ENCODE measurements at regions not wholly inside any gene's neighbourhood (a gene's known extent, or its start where the extent isn't known, plus 50 kb on each side); places are given as distances from the start of the nearest gene placed in this dataset.

DNA sequence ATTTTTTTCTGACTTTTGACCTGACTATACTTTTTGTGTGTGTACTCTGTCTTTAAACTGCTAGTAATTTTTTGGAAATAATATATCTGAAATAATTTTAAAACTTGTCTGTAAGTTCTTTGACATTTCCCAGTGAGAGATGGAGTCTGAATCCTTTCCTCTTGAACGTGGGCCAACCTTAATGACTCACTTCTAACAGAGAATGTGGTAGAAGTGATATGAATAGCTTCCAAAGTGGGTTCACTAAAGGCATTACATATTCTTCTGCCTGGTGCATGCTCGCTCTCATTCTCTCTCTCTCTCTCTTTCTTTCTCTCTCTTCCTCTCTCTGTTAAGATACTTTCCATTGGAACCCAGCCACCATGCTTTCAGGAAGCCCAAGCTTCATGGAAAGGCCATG lies 108.7 kb upstream of the FERMT1 start:
- DNase-seq (ENCODE audit: low spot score) = no peak

DNA sequence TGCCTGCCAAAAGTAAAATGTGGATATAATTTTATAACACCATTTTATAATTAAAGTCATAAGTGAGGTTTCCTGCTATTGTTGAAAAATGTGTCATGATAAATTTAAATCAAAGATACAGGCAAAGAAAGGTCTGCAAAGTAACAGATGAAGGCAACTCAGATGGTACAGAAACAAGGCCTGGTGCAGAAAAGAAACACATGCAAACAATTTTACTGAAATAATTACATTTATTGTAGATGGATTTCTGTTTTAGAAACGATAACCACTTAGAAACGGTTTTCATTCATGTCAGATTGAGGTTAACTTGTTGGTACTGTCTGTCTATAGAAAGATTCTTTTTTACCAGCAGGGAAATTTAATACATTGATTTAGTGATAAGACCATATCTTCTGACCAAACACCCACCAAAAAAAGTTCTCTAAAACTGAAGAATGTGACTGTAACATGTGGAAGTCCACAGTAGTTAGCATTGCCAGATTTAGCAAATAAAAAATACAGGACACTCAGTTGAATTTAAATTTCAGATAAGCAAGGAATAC lies 105.5 kb upstream of the FERMT1 start:
- no peak for DNase-seq (ENCODE audit: low spot score)

DNA sequence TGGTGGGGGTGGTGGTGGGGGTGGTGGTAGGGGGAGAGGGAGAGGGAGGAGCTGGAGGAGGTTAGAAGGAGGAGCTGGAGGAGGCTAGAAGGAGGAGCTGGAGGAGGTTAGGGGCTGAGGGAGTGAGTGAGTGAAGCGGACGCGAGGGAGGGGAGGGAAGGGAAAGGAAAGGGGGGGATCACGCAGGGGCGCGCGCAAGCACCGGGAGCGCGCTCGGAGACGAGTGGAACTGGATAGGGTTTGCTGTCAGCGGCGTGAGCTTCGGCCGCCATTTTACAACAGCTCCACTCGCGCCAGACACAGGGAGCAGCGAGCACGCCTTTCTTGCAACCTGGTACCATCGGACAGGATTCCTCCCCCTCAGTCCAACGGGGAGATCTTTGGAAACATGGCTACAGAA lies 90.5 kb upstream of the FERMT1 start:
- no peak for DNase-seq (ENCODE audit: low spot score)

DNA sequence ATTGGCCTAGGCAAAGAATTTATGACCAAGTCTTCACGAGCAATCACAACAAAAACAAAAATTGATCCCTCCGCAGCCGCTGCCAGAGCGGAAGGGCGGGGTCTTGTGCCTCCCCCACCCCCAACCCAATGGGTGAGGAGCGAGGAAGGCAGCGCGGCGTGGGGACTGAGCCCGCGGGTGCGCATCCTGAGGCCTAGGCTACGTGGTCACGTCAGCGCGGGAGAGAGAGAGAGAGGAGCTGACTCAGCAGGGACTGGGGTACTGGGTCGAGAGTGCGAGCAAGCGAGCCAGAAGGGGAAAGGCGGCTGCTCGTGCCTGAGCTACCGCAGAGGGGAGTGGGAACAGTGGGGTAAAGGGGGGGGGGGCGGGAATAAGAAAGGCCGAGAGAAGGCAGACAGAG lies 90.1 kb upstream of the FERMT1 start:
- no peak for DNase-seq (ENCODE audit: low spot score)

DNA sequence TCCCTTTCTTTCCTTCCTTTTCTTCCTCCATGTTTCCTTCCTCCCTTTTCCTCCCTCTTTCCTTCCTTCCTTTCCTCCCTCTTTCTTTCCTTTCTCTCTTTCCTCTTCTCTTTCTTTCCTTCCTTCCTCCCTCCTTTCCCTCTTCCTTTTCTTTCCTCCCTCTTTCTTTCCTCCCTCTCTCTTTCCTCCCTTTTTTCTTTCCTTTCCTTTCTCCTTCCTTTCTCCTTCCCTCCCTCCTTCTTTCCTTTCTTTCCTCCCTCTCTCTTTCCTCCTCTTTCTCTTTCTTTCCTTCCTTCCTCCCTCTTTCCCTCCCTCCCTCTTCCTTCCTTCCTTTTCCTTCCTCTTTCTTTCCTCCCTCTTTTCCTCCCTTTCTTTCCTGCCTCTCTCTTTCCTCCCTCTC lies 86.3 kb upstream of the FERMT1 start:
- no peak for DNase-seq (ENCODE audit: low spot score)

DNA sequence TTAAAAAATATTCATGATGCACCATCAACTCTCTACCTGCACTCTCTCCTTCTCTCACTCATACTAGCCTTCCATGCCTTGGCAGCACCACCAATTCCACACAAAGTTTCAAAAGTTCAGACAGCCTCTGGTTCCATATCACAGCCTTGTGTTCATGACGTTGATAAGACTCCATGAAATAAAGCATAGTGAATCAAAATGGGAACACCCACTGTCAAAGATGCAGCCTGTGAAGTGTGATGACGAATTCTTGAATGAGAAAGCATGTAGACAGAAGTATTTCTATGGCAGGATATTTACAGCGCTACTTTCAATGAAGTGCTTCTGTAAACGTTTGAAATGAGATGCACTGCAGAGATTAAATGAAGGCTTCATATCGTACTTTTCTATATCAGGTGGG lies 77.3 kb upstream of the FERMT1 start:
- DNase-seq (ENCODE audit: low spot score) = no peak

DNA sequence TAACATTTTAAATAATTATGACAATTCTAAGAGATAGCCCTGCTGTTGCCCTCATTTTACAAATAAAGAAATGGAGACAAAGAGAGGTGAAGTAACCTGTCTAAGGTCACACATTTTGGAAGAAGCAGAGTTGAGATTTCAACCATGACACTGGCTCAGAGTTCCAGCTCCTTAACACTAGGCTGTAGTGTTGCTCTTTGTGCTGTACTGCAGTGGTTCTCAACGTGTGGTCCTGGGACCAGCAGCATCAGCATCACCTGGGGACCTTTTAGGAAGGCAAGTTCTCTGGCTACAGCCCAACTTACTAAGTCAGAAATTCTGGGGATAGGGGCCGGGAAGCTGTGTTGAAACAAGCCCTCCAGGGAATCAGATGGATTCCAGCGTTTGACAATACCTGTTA lies 62.4 kb upstream of the FERMT1 start:
- no peak for DNase-seq (ENCODE audit: low spot score)

DNA sequence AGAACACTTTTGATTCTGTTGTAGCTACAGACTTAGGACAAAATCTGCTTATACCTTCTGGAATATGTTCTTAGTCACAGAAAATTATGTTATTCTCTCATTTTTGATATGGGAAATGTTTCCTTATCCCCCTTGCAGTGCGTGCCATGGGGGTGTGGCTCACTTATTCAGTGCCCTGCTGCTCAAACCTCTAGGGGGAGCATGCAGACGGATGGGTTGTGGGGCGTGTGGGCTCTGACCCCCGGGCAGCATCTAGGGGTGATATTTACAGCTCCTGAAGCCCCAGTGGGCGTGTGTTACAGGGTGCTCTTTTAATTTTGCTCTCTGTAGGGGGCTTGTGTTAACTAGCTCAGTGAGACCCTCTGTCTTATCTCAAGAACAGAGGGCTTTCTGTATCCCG lies 61.3 kb upstream of the FERMT1 start:
- no peak for DNase-seq (ENCODE audit: low spot score)

DNA sequence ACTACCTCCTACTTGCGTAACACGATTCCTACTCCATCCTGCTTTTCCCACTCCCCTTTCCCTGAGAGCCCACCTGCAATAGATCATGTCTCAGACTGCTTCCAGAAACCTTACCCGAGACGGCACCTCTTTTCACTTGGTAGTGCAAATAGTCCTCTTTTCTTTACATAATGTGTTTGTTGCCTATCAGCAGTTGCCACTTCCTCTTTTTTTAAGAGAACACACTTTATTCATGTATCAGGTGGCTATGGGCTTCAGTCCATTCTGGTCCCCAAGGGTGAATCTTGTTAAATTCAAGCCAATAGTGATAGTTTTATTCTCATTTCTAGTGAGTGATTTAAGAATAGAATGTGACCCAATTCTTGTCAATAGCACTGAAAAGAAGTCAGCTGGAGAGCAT lies 57.7 kb upstream of the FERMT1 start:
- DNase-seq (ENCODE audit: low spot score) = no peak

DNA sequence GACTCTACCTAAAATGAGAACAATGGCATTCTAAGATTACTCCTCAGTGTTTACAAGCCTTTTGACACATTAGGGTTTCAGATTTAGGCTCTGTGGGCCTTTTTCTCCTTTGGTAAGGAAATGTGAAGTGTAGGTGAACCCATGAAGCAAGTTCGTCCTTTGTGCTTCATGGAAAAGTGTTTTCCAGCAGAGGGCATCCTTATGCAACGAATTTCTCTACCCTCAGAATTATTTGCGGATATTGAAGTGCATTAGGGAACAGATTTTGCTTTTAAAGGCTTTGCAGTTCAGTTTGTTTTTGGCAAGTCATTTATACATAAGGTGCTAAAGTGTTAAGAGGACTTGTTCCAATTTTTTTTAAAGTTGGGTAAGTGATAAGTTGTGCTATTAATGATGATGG lies 55.7 kb upstream of the FERMT1 start:
- DNase-seq (ENCODE audit: low spot score) = peak; percentile 60

DNA sequence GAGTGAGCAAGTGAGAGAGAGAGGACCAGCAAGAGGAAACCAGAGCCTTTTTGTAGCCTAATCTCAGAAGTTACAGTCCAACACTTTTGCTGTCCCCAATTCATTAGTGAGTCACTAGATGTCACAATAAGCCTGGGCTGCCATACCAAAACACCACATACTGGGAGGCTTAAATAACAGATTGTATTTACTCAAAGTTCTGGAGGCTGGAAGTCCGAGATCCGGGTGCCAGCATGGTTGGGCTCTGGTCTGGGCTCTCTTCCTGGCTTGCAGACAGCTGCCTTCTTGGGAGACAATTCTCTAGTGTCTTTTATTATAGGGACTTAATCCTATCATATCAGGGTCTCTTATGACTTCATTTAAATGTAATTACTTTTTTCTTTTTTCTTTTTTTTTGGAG lies 50.7 kb upstream of the FERMT1 start:
- DNase-seq (ENCODE audit: low spot score) = no peak
